ENCODE measurements at regions not wholly inside any gene's neighbourhood (a gene's known extent, or its start where the extent isn't known, plus 50 kb on each side); places are given as distances from the start of the nearest gene placed in this dataset.

DNA sequence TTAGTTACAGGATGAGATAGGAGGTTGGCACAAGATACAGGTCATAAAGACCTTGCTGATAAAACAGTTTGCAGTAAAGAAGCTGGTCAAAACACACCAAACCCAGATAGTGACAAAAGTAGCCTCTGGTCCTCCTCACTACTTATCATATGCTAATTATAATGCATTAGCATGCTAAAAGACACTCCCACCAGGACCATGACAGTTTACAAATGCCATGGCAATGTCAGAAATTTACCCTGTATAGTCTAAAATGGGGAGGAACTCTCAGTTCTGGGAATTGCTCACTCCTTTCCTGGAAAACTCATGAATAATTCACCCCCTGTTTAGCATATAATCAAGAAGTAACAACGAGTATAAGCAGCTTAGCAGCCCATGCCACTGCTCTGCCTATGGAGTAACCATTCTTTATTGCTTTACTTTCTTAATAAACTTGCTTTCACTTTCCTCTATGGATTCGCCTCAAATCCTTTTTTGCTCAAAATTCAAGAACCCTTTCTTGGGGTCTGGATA lies 1254.4 kb downstream of the PCDH7 start:
- TF ChIP-seq, protein P1, sequence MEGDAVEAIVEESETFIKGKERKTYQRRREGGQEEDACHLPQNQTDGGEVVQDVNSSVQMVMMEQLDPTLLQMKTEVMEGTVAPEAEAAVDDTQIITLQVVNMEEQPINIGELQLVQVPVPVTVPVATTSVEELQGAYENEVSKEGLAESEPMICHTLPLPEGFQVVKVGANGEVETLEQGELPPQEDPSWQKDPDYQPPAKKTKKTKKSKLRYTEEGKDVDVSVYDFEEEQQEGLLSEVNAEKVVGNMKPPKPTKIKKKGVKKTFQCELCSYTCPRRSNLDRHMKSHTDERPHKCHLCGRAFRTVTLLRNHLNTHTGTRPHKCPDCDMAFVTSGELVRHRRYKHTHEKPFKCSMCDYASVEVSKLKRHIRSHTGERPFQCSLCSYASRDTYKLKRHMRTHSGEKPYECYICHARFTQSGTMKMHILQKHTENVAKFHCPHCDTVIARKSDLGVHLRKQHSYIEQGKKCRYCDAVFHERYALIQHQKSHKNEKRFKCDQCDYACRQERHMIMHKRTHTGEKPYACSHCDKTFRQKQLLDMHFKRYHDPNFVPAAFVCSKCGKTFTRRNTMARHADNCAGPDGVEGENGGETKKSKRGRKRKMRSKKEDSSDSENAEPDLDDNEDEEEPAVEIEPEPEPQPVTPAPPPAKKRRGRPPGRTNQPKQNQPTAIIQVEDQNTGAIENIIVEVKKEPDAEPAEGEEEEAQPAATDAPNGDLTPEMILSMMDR (IDR thresholded peaks at IDR 0.05; ENCODE audit: insufficient read depth, low read length, poor library complexity, severe bottlenecking), result no peak

DNA sequence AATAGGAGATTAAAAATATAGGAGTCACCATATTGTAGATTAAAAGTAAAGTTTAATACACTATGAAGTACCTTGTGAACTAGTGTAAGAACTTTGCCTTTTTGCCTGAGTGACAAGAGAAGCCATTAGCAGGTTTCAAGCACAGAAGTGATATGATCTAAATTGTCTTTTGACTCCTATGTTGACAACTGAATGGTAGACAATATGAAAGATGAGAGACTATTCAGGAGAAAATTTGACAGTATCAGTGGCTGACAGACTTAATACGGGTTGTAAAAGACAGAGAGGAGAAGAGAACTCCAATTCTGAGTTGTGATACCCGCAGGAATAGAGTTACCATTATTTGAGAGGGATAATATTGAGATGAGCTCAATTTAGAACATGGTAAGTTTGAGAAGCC lies 1259.8 kb downstream of the PCDH7 start:
- TF ChIP-seq, protein P1 (IDR thresholded peaks at IDR 0.05; ENCODE audit: insufficient read depth, low read length, poor library complexity, severe bottlenecking), result no peak
- no peaks in the 10 kb centered on the region for H3K27me3 ChIP-seq (replicated peaks; ENCODE audit: control insufficient read depth, insufficient read depth, low read length)
- DNase-seq (ENCODE audit: extremely low read depth, insufficient read length), result no peak
- H3K36me3 ChIP-seq (ENCODE audit: control insufficient read depth, insufficient read depth, low read length), result no peaks in the 10 kb centered on the region
- no peak overlapping the region for H3K4me3 ChIP-seq (replicated peaks; ENCODE audit: low read depth, low read length)

More for the DNA sequence above, 1254.4 kb downstream of the PCDH7 start:
- no peaks in the 10 kb centered on the region for H3K36me3 ChIP-seq (ENCODE audit: control insufficient read depth, insufficient read depth, low read length)
- no peak overlapping the region for H3K4me3 ChIP-seq (replicated peaks; ENCODE audit: low read depth, low read length)
- DNase-seq (ENCODE audit: extremely low read depth, insufficient read length), result no peak
- no peaks in the 10 kb centered on the region for H3K27me3 ChIP-seq (replicated peaks; ENCODE audit: control insufficient read depth, insufficient read depth, low read length)

DNA sequence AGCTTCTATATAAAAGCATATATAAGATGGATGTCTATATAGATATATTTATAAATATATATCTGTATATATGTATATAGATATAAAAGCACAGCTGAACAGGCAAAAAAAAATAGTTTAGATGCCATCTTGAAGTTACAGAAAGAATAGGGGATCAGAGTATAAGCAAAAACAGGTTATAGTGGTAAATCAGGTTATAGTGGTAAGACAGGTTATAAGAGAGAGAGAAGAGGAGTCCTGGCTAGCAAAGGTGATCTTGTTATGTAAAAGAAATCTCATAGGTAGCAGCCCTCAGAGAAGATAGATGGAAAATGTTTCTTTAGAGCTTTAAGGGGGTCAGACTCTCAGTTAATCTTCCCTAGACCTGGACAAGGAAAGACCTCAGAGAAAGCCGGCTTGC lies 1263.1 kb downstream of the PCDH7 start:
- no peak for DNase-seq (ENCODE audit: extremely low read depth, insufficient read length)
- TF ChIP-seq, protein P1 (IDR thresholded peaks at IDR 0.05; ENCODE audit: insufficient read depth, low read length, poor library complexity, severe bottlenecking), result no peak
- H3K4me3 ChIP-seq (replicated peaks; ENCODE audit: low read depth, low read length), result no peak overlapping the region
- no peaks in the 10 kb centered on the region for H3K27me3 ChIP-seq (replicated peaks; ENCODE audit: control insufficient read depth, insufficient read depth, low read length)
- H3K36me3 ChIP-seq (ENCODE audit: control insufficient read depth, insufficient read depth, low read length), result no peaks in the 10 kb centered on the region

DNA sequence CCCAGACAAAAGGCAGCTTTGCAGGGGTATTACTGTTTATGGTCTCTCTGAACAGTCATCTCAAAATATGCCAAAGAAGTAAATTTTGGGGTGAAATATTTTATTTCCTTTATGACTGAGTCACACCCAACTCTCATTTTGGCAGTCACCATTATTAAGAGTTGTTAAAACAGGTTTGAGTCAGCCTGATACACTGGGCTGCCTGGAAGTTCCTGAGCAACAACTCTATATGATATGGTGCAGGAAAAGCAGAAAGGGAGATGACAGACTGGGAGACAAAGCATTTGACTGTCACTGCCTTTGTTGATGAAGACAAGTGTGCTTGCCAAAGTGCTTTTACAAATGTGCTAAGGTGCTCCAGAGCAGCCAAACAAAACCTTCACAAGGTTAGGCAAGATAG lies 1263.5 kb downstream of the PCDH7 start:
- DNase-seq (ENCODE audit: extremely low read depth, insufficient read length), result no peak
- no peaks in the 10 kb centered on the region for H3K27me3 ChIP-seq (replicated peaks; ENCODE audit: control insufficient read depth, insufficient read depth, low read length)
- no peak overlapping the region for H3K4me3 ChIP-seq (replicated peaks; ENCODE audit: low read depth, low read length)
- no peaks in the 10 kb centered on the region for H3K36me3 ChIP-seq (ENCODE audit: control insufficient read depth, insufficient read depth, low read length)
- TF ChIP-seq, protein P1 (IDR thresholded peaks at IDR 0.05; ENCODE audit: insufficient read depth, low read length, poor library complexity, severe bottlenecking), result no peak

DNA sequence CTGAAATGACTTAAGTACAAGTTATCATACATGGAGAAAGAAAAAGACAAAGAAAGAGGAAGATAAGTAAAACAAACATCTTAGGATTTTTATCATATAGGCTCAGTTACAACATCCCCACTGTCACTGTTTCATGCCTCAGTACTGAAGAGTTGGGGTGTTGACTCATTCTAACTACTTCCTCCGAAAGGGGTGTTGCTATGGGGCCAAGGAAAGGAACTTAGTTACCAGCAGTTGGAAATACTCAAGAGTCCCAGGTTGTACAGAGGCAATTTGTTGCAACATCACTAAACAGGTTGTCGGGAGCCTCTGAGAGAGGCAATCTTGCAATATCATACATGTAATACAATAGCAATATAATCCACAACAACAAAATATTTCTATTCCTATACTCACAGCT lies 1264.7 kb downstream of the PCDH7 start:
- TF ChIP-seq, protein P1 (IDR thresholded peaks at IDR 0.05; ENCODE audit: insufficient read depth, low read length, poor library complexity, severe bottlenecking), result no peak
- DNase-seq (ENCODE audit: extremely low read depth, insufficient read length), result no peak
- Histone ChIP-seq H3K36me3 (ENCODE audit: control insufficient read depth, insufficient read depth, low read length) (no peaks in the 10 kb centered on the region), H3K27me3 (replicated peaks; ENCODE audit: control insufficient read depth, insufficient read depth, low read length) (no peaks in the 10 kb centered on the region), H3K4me3 (replicated peaks; ENCODE audit: low read depth, low read length) (no peak overlapping the region)
